MM.1S (cell line): ENCODE measurements at regions not wholly inside any gene's neighbourhood (a gene's known extent, or its start where the extent isn't known, plus 50 kb on each side); places are given as distances from the start of the nearest gene placed in this dataset.

ENCODE experiments used
- EZH2 ChIP-seq: fragments of 300-600 bp; sonication (generic); optimal IDR thresholded peaks from 2 replicates; pipeline ENCODE3; 2017; ENCODE audit warnings: low read depth, mild to moderate bottlenecking, antibody characterized with exemption, low read length, mixed read lengths
- TF ChIP-seq, protein P1 (sequence below): fragments of 300-600 bp; sonication (generic); IDR thresholded peaks from 2 replicates; pipeline ENCODE4 v1.5.1; 2016; ENCODE audit warnings: antibody characterized with exemption, low read length, mixed read lengths

DNA sequence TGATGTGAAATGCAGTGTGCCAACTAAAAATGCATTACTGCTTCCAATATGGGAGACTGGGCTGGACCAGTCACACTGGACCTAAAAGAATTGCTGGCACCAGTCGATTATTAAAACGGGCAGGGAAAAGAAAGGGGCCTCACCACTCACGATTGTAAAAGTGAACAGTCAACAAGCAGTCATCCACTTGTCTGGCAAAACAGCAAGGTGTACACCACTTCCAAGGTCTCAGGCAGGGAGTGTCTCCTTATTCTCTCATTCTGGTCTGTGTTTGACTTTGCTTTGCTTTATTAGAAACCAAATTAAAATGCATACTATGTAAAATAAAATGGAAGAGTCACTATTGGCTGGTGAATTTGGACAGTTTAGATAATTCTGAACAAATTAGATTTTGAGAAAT lies 57.8 kb upstream of the TRPM3 start:
- no peak for TF ChIP-seq EZH2
- TF ChIP-seq, protein P1, sequence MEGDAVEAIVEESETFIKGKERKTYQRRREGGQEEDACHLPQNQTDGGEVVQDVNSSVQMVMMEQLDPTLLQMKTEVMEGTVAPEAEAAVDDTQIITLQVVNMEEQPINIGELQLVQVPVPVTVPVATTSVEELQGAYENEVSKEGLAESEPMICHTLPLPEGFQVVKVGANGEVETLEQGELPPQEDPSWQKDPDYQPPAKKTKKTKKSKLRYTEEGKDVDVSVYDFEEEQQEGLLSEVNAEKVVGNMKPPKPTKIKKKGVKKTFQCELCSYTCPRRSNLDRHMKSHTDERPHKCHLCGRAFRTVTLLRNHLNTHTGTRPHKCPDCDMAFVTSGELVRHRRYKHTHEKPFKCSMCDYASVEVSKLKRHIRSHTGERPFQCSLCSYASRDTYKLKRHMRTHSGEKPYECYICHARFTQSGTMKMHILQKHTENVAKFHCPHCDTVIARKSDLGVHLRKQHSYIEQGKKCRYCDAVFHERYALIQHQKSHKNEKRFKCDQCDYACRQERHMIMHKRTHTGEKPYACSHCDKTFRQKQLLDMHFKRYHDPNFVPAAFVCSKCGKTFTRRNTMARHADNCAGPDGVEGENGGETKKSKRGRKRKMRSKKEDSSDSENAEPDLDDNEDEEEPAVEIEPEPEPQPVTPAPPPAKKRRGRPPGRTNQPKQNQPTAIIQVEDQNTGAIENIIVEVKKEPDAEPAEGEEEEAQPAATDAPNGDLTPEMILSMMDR = no peak
